Inflammatory macrophage treated with lipopolysaccharide for 4 hours (primary cell): ENCODE measurements at regions not wholly inside any gene's neighbourhood (a gene's known extent, or its start where the extent isn't known, plus 50 kb on each side); places are given as distances from the start of the nearest gene placed in this dataset.
"Not testable (repeated sequence)": the region's sequence is repeated elsewhere in the genome, so short reads cannot be mapped to it uniquely, and the experiment has no call there.

Experiments
- DNase-seq: peaks from one replicate; pipeline ENCODE4 v3.0.0-alpha.2; 2020

DNA sequence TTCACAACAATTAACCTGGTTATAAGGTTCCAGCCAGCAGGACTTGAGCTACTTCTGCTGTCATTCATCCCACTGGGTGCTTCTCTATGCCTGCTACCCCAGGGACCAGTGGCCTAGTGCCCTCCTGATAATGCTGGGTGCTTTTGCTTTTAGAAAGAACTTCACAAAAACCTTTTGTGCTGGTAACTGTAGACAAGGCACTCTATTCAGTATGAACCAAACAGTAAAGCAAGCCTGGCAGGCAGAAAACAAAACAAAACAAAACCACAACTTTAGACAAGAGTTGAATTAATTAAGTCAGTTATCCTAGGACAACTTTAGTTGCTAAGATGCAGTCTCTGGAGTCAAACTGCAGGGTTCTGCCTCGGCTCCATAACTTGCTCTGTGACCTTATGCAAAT, 61.9 kb upstream of the ADGRL2 start:
- DNase-seq = no peak

DNA sequence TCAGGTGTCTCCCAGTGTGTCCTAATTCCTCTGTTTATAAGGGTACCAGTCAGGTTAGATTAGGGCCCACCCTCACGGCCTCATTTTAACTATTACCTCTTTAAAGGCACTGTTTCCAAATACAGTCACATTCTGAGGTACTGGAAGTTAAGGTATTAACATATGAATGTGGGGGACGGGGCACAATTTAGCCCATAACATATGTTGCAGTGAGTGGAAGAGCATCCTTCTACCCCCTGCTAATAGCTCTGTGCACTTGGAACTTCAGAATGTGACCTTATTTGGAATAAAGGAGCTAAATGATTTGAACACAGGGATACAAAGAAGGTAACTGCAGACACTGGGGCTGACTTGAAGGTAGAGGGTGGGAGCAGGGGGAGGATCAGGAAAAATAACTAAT, 67.3 kb upstream of the ADGRL2 start:
- DNase-seq = no peak

DNA sequence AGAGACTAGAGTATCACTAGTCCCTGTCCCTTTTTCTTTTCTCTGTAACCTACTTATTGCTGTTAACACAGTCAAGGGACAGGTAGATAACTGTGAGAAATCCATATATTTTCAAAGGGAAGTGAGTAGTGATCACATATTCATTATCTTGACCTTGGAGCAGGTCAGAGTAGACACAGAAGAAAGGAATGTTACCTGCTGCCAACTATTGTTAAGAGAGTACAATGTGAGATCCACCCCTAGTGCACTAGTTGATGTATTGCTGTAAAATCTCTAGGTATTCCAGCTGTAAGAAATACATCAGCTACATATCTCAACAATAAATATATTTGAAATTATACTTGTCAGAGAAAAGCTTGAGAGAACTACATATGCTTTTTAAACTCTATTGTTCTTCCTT, 68.7 kb upstream of the ADGRL2 start:
- no peak for DNase-seq

DNA sequence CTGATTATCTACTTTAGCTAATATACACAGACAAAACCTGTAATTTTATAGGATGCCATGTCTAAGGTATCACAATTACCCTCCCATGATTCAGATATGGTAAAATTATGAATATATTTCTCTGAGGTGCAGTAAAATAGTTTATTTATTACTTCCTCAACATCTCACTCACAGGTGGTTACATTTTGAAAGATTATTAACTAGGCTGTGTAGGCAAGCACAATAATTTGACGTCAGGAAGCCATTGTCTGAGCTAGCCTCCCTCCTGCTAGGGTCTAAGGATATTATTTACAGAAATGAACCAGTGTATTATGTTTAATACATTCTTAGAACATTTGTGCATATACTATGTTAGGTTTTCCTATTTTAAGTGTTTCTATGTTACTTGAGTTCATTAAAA, 69.9 kb upstream of the ADGRL2 start:
- no peak for DNase-seq

DNA sequence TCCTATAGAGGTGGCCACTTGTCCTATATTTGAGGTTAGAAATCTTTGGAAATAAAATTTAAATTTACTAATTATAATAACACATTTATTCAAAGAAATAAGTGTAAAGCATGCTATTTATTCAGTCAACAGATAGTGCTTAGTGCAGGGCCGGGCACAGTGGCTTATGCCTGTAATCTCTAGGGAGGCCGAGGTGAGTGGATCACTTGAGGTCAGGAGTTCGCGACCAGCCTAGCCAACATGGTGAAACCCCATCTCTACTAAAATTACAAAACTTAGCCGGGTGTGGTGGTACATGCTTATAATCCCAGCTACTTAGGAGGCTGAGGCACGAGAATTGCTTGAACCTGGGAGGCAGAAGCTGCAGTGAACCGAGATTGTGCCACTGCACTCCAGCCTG, 70.4 kb upstream of the ADGRL2 start:
- not testable (repeated sequence) for DNase-seq

DNA sequence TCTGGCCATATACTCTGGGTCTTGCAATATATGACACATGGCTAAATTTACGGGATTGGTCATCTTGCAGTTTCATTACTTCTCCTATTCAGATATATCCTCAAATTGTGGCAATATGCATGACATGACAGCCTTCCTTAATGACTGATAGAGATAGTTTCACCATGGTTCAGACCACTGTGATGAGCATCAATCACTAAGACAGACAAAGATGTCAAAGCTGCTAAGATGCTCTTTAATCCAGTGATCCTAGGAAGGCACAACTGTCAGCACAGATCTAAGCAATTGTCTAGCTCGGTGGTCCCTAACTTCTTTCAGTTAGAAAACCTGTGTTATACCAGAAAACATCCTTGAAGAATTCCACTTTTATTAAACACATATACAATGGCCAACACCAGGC, 70.9 kb upstream of the ADGRL2 start:
- no peak for DNase-seq

DNA sequence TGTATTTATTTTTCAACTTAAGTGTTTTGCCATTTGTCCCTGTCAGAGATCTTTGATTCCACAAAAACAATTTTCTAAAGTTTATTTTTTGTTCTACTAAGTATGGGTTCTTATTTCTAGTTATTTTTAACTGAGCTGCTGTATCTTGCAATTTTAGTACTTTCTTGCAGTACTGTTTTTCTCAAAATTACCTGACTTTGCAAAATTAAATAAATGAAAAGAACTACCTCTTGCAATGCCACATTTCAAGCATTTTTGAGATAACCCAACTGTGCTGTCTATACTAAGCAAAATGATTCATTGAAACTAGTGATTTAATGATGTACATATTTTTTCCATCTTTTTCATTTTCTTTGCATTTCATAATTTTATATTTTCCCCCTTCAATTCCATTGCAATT, 71.5 kb upstream of the ADGRL2 start:
- DNase-seq = no peak

DNA sequence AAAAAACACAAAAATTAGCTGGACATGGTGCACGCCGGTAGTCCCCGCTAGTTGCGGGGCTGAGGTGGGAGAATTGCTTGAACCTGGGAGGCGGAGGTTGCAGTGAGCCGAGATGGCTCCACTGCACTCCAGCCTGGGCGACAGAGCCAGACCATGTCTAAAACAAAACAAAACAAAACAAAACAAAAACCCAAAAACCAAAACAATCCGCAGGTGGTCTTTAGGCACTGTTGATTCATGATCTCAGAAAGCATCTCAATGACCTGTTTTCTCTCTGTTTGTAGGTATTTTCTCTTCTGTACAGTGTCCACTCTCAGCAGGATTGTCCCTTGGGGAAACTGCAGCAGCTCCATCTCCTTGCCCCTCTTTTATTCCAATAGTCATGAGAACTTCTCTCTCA, 74.9 kb upstream of the ADGRL2 start:
- no peak for DNase-seq

DNA sequence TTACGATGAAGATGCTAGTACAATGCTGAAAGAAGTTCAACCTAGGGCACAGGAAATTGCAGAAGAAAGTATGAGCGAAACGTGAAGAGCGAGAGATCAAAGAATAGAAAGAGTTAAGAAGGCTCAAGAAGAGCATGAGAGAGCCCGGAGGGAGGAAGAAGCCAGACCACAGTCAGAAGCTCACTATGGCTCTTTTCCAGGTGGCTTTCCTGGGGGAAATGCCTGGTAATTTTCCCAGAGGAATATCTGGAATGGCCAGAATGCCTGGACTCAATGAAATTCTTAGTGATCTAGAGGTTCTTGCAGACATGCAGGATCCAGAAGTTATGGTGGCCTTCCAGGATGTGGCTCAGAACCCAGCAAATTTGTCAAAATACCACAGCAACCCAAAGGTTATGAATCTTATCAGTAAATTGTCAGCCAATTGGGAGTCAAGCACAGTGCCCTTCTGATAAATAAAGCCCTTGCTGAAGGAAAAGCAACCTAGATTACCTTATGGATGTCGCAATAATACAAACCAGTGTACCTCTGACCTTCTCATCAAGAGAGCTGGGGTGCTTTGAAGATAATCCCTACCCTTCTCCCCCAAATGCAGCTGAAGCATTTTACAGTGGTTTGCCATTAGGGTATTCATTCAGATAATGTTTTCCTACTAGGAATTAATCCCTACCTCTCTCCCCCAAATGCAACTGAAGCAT, 78.0 kb upstream of the ADGRL2 start:
- not testable (repeated sequence) for DNase-seq

DNA sequence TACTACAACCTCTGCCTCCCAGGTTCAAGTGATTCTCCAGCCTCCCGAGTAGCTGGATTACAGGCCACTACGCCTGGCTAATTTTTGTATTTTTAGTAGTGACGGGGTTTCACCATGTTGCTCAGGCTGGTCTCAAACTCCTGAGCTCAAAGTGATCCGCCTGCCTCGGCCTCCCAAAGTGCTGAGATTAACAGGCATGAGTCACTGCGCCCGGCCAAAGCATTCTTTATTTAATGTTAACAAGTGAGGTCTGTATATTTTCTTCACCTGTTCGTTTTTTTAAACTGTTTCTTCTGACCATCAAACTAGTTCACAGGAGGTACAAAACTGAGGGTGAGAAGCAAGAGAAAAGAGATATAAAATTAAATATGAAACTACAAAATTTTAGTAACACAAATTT, 80.5 kb upstream of the ADGRL2 start:
- not testable (repeated sequence) for DNase-seq

DNA sequence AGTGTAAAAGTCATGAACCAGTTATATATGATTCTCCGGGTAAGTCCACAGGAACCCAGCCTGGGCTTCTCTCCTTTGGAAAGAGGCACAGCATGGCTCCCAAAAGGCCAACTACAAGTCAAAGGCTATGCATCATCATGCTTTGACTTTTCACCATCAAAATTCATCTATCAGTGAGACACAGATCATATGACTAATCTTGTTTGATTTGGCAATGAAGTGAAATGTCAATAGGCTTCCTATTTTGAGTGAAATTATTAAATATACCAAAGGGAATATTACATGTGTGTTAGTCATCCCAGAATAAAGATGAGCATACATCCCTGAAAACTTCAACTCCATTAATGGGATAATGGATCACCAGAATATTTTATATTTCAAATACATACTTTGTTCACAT, 83.5 kb upstream of the ADGRL2 start:
- no peak for DNase-seq

DNA sequence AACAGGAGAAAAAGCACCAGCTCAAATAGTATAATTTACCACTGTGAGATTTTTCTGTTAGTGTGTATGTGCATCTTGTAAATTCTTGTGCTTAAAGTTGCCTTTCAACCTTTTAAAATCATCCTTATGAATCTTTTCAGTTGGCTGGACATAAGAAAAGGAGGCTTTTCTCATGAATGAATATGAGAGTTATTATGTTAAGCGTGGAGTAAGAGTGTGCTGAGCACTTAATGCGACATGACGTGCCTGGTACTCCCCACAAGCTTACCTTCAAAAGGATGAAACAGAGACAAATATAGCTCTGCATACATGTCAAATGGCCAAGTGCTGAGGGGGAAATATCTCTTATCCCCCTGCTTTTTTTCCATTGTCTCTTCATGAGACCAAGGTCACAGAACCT, 85.3 kb upstream of the ADGRL2 start:
- no peak for DNase-seq

DNA sequence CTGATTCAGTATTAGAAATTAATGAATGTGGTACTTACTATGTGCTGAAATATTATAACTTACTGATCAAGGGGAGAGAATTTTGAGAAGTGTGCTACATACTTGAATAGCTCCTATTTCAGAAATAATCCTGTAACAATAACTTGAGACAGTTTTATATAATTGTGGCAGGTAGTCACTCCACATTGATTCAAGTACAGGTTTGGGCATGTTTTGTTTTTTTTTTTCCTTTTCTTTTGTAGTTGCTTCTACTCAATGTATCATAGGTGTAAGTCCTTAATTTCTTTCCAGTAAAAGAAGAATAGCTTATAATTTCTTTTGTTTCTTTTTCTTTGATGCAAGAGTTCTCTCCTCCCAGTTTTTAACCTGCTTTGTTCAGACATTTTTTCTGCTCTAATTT, 86.1 kb upstream of the ADGRL2 start:
- no peak for DNase-seq

DNA sequence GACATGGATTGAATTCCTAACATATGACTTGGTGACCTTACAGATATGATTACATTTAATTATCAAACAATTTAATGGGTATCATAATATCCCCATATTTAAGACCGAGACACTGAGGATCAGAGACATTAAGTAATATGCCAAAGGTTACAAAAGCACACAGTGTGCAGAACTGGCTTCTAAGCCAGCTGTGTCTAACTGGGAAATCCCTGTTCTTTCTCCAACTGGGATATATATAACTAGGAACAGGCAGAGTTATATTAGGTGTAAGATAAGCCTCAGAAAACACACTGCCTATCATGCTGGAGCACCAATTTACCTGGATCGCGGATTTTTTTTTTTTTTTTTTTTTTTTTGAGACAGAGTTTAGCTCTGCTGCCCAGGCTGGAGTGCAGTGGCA, 88.3 kb upstream of the ADGRL2 start:
- no peak for DNase-seq

DNA sequence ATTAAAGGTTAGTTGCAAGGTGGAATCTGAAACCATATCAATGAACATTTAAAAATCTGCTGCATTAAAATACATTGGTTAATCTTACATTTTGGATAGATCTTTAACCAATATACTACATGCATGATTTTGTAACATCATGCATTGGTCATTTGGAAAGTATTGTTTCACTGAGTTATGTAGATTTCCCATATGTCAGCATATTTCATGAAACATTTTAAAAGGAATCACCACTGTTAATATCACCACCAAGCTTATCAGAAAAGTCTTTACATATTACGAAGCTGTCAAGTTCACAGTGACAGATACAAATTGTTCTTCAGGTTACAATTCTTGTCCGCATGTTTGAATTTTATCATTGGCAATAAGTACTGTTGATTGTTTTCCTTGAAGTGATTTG, 89.9 kb upstream of the ADGRL2 start:
- DNase-seq = no peak

DNA sequence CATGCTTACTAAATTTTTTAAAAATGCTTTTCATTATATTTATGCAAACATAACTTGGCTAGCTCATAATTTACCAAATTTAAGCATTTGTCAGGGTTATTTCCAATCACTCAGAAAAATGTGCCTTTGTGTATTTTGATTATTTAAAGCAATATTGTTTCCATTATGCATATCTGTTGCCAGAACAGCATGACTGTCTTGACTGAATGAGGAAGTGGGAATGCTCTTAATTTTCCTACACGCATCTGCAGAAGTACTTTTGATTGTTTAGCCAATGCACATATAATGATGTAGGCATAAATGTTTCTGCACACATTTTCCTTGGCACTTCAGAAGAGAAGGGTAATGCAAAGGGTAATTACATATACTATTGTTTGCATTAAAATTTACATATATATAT, 92.5 kb upstream of the ADGRL2 start:
- no peak for DNase-seq

DNA sequence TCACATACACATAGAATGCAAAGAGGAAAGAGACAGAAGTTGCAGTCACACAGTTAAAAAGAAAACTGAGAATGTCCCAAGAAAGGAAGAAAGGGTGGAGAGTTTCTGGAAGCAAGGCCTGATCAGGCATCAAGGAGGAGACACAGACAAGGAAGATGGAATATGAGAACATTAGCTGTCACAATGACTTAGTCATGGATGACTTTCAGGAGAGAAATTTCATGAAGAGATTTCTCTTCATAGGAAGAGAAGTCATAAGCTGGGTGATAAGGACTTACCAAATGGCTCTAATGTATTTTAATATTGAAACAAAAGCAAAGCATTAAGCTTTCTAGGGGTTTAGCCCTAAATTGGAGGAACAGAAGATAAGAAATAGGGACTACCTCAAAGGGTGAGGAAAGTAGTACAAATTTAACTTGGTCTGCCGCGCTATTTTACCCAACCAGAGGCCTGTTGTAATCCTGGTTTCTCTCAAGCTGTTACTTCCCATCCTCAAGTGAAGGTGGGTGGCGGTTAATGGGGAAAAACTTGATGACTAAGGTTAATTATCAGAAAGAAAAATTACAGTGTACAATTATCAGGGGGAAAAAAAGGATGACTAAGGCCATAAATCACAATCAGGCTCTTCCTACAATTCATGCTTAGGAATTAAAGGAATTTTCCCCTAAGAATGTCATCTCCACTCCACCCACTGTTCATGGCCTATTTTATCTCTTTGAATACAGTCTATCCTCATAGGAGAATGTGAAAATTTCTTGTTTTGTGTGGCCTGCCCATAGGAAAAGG, 93.9 kb upstream of the ADGRL2 start:
- DNase-seq = no peak

DNA sequence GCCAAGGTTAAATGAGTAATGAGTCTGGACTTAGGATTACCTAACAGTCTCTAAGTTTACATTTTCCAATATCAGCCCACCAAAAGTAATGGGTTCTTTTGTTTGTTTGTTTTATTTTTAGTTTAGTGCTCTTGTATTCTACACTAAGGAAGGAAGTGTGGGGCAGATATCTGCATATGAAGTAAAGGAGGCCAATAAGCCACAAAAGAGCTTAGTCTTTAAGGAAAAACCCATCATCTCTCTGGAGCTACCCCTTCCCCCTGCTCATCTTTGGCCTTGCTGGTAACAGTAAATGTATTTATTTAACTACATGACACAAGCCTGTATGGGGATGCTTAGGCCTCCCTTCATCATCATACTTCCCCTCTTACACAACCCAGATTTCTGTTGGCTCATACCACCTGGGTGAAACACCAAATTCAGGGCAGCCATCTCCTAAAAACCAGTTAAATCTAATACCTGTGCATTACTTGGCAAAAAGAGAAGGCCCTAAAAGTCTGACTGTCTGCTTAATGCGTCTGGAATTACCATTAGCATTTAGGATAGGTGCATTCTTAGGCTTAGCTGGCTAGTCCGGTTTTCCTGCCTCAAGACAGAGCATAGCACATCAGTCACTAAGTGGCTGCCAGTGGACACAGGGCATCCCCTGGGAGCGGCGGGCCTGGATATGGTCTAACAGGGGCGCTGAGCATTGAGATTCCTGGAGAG, 96.8 kb upstream of the ADGRL2 start:
- DNase-seq = no peak

DNA sequence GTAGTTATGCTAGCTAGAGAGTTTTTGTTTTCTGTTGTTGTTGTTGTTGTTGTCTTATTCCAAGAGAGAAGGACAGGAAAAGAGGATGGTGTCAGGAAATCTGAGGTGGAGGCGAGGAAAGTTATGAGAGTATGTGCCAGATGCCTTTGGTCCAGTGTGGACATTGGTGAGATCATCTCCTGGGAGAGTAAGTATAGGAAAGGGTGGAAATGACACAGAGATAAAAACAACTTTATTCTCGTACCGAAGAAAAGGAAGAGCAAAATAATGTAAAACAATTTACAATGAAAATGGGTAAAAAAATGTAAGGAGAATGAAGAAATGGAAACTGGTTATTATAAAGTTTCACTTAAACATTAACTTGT, 97.4 kb upstream of the ADGRL2 start:
- no peak for DNase-seq

DNA sequence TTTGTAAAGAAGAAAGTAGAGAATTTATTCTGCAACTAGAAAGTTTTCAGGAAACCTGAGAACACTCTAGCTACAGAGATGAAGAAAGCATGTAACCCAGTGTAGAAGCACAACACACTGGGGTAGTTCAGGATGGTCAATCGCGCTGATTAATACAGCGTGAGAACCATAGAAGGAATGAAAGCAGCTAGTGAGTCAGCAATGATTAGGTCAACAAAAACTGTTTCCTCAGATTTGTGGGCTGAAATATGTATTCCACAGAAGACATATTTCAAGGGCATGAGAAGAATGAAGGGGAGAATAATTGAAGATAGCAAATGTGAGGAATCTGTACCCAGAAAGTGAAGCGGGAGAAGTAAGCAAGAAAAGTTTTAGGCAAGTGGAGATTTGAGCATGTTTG, 97.8 kb upstream of the ADGRL2 start:
- no peak for DNase-seq

DNA sequence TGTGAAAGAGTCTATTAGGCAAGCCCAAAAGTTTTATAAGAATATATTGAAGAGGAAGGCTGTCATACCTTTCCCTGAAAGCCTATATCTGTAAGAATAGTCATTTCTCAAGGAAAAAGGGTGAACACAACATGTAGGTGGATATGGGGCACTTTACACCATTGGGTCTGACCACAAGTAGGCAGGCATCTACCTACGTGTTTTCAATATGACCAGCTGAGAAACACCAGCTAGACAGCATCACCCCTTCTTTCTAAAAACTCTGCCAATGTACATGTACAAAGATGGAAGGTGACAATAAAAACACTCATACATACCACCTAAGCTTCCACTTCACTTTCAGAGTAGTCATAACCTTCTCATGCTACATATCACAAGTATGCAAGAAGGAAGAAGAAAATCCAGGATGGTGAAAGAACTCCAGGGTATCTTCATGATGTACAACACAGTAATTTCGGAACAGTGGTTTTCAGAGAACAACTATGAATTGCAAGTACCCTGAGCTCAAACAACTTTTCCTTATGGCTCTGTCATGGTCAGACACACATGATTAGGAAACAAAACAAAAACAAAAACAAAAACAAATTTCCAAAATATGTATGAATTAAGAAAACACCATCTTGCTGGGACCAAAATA, 98.5 kb upstream of the ADGRL2 start:
- DNase-seq = no peak

DNA sequence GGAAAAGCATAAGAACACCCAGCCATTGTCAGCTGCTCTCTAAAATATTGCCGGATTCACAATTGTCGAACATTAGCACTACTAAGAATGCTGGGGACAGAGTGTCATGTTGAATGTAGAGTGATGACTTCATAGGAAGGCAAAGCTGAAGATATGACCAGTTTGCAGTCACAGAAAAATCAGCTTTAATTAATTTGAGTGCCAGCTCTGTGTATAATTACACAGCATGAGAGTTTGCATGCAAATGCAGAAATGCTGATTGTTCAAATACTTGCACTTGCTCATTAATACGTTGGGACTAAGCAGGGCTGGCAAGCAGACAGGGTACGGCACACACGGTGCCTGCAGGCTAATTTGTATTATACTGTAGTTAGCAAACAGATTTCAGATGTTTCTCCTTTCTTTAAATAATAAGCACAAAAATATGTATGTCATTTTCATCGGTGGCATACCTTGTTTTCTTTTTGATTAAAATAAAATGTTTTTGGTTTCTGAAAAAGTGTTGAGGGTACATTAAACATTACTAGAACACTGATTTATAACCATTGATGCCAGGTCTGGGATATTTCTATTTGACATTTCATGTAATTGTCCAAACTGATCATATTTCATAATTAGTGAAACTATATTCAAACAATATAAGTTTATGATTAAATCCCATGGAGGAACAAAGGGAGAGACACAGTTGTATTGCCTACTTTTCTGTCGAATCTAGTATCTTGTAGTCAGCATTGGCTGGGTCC, 99.8 kb upstream of the ADGRL2 start:
- DNase-seq = no peak

DNA sequence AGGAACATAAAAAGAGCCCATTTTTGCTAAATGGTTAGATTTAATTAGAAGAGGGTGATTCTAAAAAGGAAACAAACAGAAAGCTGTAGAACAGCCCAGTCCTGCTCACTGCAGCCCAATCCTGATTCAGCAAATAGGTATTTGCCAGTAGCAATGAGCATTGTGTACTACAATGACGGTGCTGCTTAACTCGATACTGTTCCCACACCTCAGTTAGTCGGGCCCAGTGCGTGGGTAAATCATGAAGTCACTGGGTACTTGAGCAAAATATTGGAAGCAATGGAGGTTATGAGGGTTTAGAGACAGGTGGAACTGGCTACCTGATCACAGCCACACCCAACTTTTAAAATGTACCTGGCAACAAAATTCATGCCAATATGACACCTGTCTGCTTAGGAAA, 101.5 kb upstream of the ADGRL2 start:
- DNase-seq = no peak
